ENCODE measurements at regions not wholly inside any gene's neighbourhood (a gene's known extent, or its start where the extent isn't known, plus 50 kb on each side); places are given as distances from the start of the nearest gene placed in this dataset.
A peak's percentile ranks its signal among the peaks of the same experiment; 100 is the strongest.

- DNase-seq (ENCODE audit: low read depth): no peak
Measured at GRCh38 chr18:26794230-26795101, 71.0 kb downstream of the AQP4 start.

DNA sequence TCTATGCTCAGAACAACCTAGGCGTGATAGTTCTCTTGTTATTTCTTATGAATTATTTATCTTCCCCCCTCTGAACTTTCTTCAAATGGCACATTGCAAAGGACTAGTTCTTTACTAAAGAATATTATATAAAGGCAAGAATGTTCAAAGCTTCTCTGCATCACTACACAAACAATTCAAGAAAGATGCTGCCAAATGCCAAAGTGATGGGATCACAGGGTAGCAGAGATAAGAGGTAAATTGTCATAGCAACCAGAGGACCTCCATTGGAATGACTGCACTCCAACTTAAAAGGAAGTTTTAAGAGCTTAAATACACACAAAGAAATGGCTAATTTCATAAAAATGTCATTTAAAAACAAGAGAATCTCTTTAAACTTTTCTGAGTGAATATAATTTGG is 72.8 kb downstream of the AQP4 start:
- peak; percentile 1 for DNase-seq (ENCODE audit: low read depth)

GRCh38 chr18:26791676-26792075 is 73.8 kb downstream of the AQP4 start:
- DNase-seq (ENCODE audit: low read depth): no peak

DNA sequence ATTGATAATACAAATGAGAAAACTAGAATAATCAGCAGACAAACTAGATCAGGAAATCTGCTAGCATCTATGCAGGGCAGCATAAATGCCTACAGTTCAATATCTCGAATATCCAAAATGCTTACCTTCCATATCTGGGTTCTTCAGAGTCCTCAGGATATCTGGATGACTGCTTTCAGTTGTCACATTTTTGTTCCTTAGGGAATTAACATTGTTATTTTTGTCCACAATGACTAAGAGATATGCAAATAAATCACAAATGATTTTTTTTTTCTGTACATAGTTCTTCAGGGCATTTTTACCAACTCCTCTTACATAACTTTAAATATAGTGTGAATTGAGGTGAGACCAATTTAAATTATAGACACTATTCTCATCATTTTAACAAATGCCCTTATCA is 80.9 kb downstream of the AQP4 start:
- no peak for DNase-seq (ENCODE audit: low read depth)

DNA sequence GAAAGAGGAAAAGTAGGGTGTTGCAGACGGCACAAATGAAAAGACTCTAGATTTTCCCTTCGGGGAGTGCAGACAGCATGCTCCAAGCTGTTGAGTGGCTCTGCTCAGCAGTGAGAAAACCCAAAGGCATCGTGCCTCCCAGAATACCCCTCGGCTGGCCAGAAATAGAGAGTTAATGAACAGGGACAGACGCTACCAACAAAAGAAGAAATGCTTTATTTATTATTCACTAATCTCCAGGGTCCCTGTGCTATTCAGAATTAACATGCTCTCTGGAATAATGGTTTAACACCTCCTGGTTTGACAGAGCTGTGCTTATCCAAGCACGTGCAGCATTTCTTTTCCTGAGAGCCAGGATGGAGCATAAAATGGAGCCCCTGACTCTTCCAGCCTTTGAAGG is 82.3 kb downstream of the AQP4 start:
- no peak for DNase-seq (ENCODE audit: low read depth)

GRCh38 chr18:26780520-26781325 is 84.8 kb downstream of the AQP4 start:
- DNase-seq (ENCODE audit: low read depth): no peak

DNA sequence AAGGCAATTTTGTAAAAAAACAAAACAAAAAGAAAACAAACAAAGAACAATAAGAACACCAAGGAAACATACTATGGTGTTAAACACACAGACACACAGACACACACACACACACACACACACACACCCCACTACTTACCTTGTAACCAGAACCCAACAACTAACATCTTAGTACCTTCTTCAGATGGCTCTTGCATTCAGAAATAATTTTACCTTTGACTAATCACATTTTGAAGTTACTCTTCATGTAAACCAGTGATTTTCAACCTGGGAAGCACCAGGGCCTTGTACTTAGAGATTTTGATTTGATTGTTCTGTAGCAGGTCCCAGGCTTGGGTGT is 87.5 kb downstream of the AQP4 start:
- DNase-seq (ENCODE audit: low read depth): no peak

DNA sequence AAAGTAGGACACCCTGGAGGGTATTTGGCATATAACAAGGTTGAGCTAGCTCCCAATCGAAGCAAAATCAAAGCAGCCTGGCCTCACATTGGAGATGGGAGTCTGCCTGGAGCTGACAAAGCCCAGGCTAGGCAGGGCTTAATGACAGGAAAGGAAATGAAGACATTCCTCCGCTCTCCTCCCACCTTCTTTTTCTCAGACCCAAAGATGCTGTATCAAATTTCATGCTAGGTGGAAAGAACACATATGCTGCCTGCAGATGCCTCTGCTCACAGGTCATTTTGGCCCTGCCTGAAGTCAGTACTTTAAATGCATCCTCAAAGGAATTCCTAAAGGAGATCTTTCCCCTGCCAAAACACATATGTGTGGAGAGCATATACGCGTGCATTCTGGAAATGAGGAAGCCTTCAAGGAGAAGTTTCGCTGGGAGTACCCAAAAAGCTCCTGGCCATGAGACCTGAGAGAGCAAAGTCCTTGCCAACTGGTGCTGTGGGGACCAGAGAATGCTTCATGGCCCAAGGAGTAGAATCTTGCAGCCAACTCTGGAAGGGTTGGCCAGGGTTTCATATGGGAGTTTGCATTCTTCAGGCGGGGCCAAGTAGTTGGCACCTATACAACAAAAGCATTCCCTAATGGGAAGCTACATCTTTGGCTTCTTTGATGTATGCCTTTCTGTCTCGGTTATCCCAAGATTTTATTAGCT is 88.0 kb downstream of the AQP4 start:
- no peak for DNase-seq (ENCODE audit: low read depth)

DNA sequence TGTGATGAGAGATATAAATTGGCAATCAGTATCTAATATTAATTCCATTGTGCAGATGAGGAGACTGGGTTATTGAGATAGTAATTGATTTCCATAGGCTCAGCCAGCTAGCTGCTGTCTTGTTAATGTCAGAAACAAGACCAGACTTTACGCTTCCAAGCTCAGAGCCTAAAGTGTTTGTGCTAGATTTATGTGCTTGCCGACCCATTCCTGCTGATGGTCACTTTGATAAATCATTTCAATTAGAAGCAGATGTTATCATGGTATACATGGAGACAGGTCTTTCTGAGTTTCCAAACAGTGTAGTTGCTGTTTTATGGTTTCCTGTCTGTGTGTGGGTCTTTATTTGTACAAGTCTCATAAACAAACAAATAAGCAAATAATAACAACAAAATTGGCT is 92.8 kb downstream of the AQP4 start:
- DNase-seq (ENCODE audit: low read depth): no peak

GRCh38 chr18:26771524-26771923 is 94.0 kb downstream of the AQP4 start:
- no peak for DNase-seq (ENCODE audit: low read depth)

- no peak for DNase-seq (ENCODE audit: low read depth)
Measured at GRCh38 chr18:26768385-26768784, 97.1 kb downstream of the AQP4 start.

- no peak for DNase-seq (ENCODE audit: low read depth)
Measured at GRCh38 chr18:26765498-26765897, 100.0 kb downstream of the AQP4 start.

GRCh38 chr18:26764586-26764985 is 100.9 kb downstream of the AQP4 start:
- no peak for DNase-seq (ENCODE audit: low read depth)

GRCh38 chr18:26764177-26764576 is 101.3 kb downstream of the AQP4 start:
- no peak for DNase-seq (ENCODE audit: low read depth)

DNA sequence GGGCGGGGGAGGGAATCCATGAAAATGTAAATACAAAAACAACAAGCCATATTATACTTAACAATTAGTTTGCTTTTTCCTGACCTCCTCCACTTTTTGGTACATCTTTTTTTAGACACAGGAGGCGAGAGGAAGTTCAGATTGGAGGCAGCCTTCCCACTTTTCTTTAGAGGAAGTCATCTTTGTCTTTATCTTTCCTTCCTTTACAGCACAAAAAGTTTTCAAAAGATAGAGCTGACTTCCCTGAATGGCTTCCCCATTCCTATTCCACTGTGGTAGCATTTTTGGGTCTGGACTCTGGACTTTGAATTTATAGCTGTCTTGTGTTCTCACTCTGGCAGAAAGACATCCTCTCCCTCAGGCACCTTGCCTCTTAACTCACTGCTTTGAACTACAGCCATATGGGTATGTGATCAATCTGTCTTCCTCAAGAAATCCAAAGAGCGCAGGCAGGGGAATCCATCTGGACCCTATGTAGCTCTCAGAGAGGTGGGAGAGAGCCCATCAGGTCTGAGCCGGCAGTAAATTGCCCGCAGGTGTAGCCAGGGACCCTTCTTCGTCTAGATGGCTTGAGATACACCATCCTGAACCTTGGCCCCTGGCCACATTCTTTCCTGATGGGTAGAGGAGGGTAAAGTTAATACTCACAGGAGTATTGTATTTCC is 101.9 kb downstream of the AQP4 start:
- no peak for DNase-seq (ENCODE audit: low read depth)

DNA sequence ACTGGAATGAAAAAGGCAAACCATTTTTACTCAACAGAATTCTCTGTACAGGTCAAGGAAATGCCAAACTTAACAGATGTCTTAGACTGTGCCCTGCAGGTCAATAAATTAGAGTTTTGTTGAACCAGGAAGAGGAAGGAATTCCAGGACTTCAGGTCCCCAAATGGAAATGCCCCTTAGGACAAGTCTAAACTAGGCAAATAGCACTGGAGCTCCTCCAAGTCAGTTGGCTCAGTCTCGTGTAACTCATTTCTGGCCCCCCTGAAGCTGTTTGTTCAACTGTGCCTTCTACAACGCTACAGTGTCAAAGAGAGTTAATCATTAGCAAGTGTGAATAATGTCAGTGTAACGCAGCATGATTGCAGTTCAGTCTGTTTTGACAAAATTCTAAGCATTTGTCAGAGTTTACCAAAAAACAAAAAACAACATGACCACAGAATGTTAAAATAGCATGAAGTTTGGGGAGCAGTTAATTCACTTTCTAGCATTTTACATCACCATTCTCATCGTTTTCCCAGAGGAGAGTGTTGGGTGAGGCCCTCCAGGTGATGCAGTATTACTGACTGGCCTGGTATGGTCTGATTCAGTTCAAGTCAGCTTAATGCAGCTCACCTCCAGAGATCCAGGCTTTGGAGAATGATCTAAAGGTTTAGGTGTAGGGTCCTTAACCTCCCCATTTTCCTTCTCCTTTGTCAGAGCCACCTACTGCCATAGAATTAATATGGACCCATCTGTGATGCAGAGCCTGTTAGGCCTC is 108.1 kb downstream of the AQP4 start:
- DNase-seq (ENCODE audit: low read depth): no peak

DNA sequence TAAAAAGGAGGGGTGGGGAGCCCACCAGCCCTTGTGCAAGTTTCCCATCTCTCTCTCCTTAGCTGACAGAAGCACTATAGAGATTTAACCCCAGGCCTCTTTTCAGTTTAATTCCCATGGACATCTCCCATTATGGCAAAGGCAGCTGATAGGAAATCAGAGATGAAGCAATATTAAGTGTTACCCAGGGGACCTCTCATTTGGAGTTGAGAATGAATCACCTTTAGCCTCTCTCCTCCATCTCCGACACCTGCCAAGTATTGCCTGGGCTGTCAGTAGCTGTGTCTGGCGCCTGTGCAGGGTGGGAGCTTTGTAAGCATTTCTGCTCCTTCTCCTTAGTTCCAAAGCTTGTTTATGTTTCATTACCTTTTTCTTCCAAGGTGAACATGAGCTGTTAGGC is 109.0 kb downstream of the AQP4 start:
- DNase-seq (ENCODE audit: low read depth): no peak

DNA sequence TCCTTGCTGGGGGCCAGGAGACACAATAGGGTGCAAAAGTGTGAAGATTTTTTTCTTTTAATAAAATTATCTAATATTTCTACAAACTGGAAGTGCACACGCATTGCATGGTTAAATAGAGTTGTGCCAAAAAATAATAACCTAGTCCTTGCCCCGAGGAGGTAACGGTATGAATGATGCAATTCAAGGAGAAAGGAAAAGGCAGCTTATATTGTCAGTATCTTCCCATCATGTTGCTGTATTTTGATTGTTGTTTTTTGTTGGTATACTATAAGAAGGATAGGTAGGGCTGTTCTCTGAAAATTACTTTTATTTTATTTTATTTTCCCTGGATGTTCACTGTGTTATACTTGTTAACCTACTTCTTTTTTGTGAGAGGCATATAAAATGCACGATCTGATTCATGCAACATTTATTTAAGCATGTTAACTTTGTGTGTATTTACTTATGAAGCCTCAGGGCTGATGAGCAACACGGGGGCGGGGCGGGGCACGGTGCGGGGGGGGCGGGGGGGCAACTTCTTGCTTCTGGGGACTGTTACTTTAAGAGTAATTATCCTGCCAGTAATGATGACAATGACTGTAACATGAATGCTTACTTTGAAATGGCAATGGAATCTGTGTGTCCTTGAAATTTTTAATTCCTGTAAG is 118.6 kb downstream of the AQP4 start:
- DNase-seq (ENCODE audit: low read depth): peak; percentile 35

- DNase-seq (ENCODE audit: low read depth): peak; percentile 49
Measured at GRCh38 chr18:26746398-26746797, 119.1 kb downstream of the AQP4 start.

DNA sequence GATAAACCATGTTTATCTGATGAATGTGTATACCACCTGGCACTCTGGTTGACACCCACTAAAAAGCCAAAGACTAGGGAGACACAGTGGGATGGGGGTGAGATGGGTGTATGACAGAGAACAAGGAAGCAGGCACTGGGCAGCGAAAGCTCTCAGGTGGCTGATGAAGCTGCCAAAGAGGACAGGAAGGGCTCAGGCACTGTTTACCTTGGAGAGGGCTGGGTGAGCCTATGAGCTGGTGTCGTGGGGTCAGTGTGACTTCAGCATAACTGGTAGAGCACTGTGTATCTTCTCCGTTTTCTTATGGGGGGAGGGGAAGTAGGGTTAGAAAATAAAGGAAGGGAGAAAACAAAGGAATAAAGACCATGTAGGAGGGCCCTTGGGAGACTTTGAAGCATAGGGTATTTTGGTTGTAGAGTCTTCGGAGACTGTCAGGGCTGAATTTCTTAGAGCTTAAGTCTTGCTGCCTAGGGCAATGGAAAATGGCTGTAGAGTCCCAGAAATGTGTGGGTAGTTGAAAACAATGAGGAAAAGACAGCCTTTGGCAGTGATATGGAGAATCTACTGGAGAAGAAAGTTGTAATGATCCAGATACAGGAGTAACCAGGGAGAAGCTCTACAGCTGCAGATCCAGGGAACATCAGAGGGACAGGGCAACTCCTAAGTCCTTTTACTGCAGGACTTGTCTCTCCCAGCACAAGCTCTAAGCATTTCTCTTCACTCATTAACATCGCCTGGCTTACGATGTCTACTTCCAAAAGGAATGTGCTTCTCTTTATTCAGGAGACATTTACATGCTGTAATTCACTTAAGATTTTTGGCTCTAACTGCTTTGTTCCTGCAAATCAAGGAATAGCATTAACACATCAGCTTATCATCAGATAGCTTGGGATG is 120.0 kb downstream of the AQP4 start:
- DNase-seq (ENCODE audit: low read depth): no peak
